Naive B cell (primary cell): ENCODE measurements at regions not wholly inside any gene's neighbourhood (a gene's known extent, or its start where the extent isn't known, plus 50 kb on each side); places are given as distances from the start of the nearest gene placed in this dataset.

Experiments
- ATAC-seq, 2 donors: fragments of 150-1000 bp; cut with Tn5 transposase; 2 replicates each; pipeline ENCODE4 v1.10.0; 2021; ENCODE audit warnings: low read depth in 2 of 2, mild to moderate bottlenecking in 2 of 2, moderate library complexity in 2 of 2
- DNase-seq: peaks from one replicate; pipeline ENCODE4 v3.0.0; 2022
- H3K27ac Mint-ChIP-seq, 6 donors: one replicate each; pipeline ENCODE4 v1.8.0; 2020 to 2022; ENCODE audit warnings: mild to moderate bottlenecking in 6 of 6, mixed read lengths in 6 of 6, moderate library complexity in 5 of 6, inconsistent platforms in 2 of 6
- H3K27me3 Mint-ChIP-seq, 3 donors: one replicate each; pipeline ENCODE4 v1.8.0; 2021 to 2022; ENCODE audit warnings: mixed read lengths in 3 of 3, mild to moderate bottlenecking in 1 of 3
- H3K36me3 Mint-ChIP-seq, 2 donors: one replicate each; pipeline ENCODE4 v1.8.0; 2020 to 2022; ENCODE audit warnings: mixed read lengths in 2 of 2, inconsistent platforms in 1 of 2, mild to moderate bottlenecking in 1 of 2
- H3K4me1 Mint-ChIP-seq, 3 donors: one replicate each; pipeline ENCODE4 v1.8.0; 2020 to 2022; ENCODE audit warnings: mixed read lengths in 3 of 3, inconsistent platforms in 1 of 3, mild to moderate bottlenecking in 1 of 3, moderate library complexity in 1 of 3
- H3K4me3 Mint-ChIP-seq, 8 donors: one replicate each; pipeline ENCODE4 v1.8.0; 2020 to 2022; ENCODE audit warnings: mild to moderate bottlenecking in 8 of 8, mixed read lengths in 8 of 8, moderate library complexity in 8 of 8, inconsistent platforms in 2 of 8
- H3K9me3 Mint-ChIP-seq, 7 donors: one replicate each; pipeline ENCODE4 v1.8.0; 2020 to 2022; ENCODE audit warnings: mixed read lengths in 7 of 7, mild to moderate bottlenecking in 5 of 7, inconsistent platforms in 2 of 7, moderate library complexity in 1 of 7

GRCh38 chr6:169849396-169849795, 98.0 kb downstream of the ERMARD start:
- DNase-seq (no peak), ATAC-seq (no peak)
- Mint-ChIP-seq H3K4me1 (peaks cover 0 to 2% (median 1%) of the 10 kb centered on the region in 3 donors), H3K4me3 (no peak overlapping the region), H3K36me3 (no peaks in the 10 kb centered on the region), H3K27ac (no peak overlapping the region), H3K9me3 (peaks cover 0 to 6% (median 0%) of the 10 kb centered on the region in 7 donors), H3K27me3 (peaks cover 0 to 16% (median 8%) of the 10 kb centered on the region in 3 donors)

GRCh38 chr6:169848946-169849345, 97.5 kb downstream of the ERMARD start:
- Mint-ChIP-seq H3K27ac (no peak overlapping the region), H3K4me1 (peaks cover 0 to 6% (median 2%) of the 10 kb centered on the region in 3 donors), H3K27me3 (peaks cover 0 to 21% (median 12%) of the 10 kb centered on the region in 3 donors), H3K36me3 (no peaks in the 10 kb centered on the region), H3K9me3 (peaks cover 0 to 6% (median 0%) of the 10 kb centered on the region in 7 donors), H3K4me3 (no peak overlapping the region)
- DNase-seq (no peak), ATAC-seq (no peak)

DNA sequence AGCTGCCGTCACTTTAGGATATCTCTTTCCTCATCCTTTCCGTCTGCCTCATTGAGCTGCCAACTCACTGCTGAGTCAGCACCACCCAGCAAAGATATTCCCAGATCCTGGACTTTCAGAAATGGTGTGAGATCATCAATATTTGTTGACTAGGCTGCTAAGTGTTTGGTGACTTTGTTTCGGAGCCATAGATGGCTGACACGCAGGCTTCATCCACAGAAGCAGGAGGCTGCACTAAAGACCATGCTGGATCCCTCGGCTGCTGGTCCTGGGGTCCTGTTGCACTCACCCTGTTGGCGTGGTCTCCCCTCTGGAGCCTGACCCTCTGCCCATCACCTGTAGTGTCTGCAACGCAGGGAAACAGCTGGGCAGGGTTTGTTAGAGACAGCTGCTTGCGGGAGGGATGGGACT, 96.5 kb downstream of the ERMARD start:
- peaks cover 5 to 26% (median 13%) of the 10 kb centered on the region in 3 donors for H3K27me3 Mint-ChIP-seq
- H3K4me3 Mint-ChIP-seq, result no peak overlapping the region
- DNase-seq (no peak), ATAC-seq (no peak)
- no peaks in the 10 kb centered on the region for H3K36me3 Mint-ChIP-seq
- H3K27ac Mint-ChIP-seq, result no peak overlapping the region
- H3K9me3 Mint-ChIP-seq, result peaks cover 0 to 2% (median 0%) of the 10 kb centered on the region in 7 donors
- H3K4me1 Mint-ChIP-seq, result peaks cover 0 to 6% (median 2%) of the 10 kb centered on the region in 3 donors

DNA sequence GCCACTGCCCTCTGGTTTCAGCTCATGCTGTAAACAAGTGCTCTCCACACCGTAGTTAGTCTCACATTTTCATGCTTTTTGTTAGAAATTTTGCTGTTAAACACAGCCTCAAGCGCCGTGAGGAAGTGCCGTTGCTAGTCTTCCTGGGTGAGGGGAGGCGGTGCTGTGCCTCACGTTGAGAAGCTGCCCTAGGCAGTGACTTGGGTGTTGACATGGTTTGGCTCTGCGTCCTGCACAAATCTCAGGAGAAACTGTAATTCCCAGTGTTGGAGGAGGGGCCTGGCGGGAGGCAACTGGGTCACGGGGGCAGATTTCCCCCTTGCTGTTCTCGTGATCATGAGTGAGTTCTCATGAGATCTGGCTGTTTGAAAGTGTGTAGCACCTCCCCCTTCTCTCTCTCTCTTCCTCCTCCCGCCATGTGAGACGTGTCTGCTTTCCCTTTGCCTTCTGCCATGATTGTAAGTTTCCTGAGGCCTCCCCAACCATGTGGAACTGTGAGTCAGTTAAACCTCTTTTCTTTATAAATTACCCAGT, 95.8 kb downstream of the ERMARD start:
- Mint-ChIP-seq H3K27me3 (peaks cover 5 to 33% (median 13%) of the 10 kb centered on the region in 3 donors), H3K9me3 (no peaks in the 10 kb centered on the region), H3K27ac (peak overlapping the region in 3 of 6 donors; percentile 16 to 75 (median 17)), H3K4me1 (peaks cover 0 to 6% (median 2%) of the 10 kb centered on the region in 3 donors), H3K4me3 (peak overlapping the region in 1 of 8 donors; percentile 3), H3K36me3 (no peaks in the 10 kb centered on the region)
- no peak for DNase-seq
- no peak for ATAC-seq

DNA sequence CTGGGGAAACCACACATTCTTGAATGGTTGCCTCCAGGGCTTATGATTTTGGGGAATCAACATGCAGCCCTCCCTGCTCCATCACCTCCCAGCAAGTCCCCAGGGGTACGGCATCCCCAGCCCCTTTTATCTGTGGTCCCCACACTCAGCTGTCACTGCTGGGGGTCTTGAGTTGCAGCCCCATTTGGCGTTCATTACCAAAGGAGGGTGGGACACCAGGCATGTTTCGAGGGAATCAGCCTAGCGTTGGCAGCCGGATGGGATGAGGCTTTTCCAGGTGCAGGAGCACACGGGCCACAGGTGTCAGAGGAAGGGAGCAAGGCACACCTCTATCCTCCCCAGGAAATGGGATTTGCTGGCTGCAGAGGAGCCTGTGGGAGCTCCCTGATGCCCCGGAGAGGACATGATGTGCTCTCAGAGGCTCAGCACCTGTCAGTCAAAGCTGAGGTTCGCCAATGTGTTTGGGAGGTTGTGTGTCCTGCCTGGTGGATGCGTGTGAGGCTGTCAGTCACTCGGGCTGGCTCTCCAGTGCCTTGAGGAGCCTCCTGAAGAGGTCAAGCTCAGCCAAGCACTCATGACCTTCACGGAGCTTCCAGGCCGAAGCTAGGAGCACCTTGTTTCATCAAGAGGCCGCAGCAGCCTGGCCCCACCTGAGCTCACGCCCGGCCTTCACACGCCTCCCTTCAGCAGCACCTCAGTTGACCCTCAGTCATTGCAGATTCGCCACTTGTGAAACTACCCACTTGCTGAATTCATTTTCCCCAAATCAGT, 95.0 kb downstream of the ERMARD start:
- Mint-ChIP-seq H3K4me1 (peaks cover 0 to 6% (median 2%) of the 10 kb centered on the region in 3 donors), H3K4me3 (peak overlapping the region in 1 of 8 donors; percentile 3), H3K27me3 (peaks cover 9 to 36% (median 13%) of the 10 kb centered on the region in 3 donors), H3K36me3 (no peaks in the 10 kb centered on the region), H3K27ac (peak overlapping the region in 1 of 6 donors; percentile 75), H3K9me3 (no peaks in the 10 kb centered on the region)
- DNase-seq (no peak), ATAC-seq (no peak)

GRCh38 chr6:169845426-169846285, 94.2 kb downstream of the ERMARD start:
- Mint-ChIP-seq H3K4me3 (no peak overlapping the region), H3K4me1 (peaks cover 1 to 7% (median 2%) of the 10 kb centered on the region in 3 donors), H3K9me3 (peaks cover 0 to under 1% (median 0%) of the 10 kb centered on the region in 7 donors), H3K27ac (peak overlapping the region in 1 of 6 donors; percentile 32), H3K27me3 (peaks cover 11 to 35% (median 14%) of the 10 kb centered on the region in 3 donors), H3K36me3 (no peaks in the 10 kb centered on the region)
- no peak for ATAC-seq
- no peak for DNase-seq

DNA sequence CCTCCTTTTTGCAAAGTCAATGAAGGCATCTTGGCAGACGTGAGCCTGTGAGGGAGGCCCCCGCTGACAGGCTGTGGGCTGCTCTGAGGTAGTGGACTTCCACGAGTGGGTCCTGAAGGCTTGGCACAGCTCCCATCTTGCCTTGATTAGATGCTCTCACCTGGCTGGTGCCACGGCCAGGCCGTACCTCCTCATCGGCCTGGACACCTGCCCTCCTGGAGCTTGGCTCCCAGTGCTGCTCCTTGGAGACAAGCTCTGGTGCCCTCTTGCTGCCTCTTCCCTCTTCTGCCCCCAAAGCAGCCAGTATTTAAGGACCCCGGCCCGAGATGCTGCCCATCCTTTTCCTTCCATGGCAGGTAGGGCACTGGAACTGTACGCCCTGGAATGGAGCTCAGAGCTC, 93.5 kb downstream of the ERMARD start:
- no peaks in the 10 kb centered on the region for H3K36me3 Mint-ChIP-seq
- peaks cover 0 to 5% (median 0%) of the 10 kb centered on the region in 7 donors for H3K9me3 Mint-ChIP-seq
- no peak overlapping the region for H3K27ac Mint-ChIP-seq
- ATAC-seq (no peak), DNase-seq (no peak)
- peaks cover 5 to 11% (median 5%) of the 10 kb centered on the region in 3 donors for H3K4me1 Mint-ChIP-seq
- peaks cover 11 to 28% (median 18%) of the 10 kb centered on the region in 3 donors for H3K27me3 Mint-ChIP-seq
- no peak overlapping the region for H3K4me3 Mint-ChIP-seq

DNA sequence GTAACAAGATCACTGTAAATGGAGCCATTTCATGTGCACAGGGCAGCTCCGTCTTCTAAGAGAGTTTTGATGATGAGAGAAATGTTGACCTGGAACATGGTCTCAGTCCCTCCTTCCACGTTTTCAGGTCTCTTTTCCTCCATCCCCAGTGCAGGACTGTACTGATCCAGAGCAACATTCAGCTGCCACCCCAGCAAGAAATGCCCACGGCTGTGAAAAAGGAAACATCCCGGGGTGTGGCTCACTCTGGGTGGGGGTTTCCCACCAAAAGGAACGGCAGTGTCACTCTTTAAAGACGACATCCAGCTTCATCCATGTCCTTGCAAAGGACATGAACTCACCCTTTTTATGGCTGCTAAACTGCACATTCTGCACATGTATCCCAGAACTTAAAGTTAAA, 92.6 kb downstream of the ERMARD start:
- peaks cover 11 to 20% (median 18%) of the 10 kb centered on the region in 3 donors for H3K27me3 Mint-ChIP-seq
- H3K4me3 Mint-ChIP-seq, result no peak overlapping the region
- H3K4me1 Mint-ChIP-seq, result peaks cover 5 to 11% (median 5%) of the 10 kb centered on the region in 3 donors
- H3K9me3 Mint-ChIP-seq, result peaks cover 0 to 5% (median 0%) of the 10 kb centered on the region in 7 donors
- no peak for ATAC-seq
- no peaks in the 10 kb centered on the region for H3K36me3 Mint-ChIP-seq
- H3K27ac Mint-ChIP-seq, result peak overlapping the region in 2 of 6 donors; percentile 20 to 86
- DNase-seq, result no peak

DNA sequence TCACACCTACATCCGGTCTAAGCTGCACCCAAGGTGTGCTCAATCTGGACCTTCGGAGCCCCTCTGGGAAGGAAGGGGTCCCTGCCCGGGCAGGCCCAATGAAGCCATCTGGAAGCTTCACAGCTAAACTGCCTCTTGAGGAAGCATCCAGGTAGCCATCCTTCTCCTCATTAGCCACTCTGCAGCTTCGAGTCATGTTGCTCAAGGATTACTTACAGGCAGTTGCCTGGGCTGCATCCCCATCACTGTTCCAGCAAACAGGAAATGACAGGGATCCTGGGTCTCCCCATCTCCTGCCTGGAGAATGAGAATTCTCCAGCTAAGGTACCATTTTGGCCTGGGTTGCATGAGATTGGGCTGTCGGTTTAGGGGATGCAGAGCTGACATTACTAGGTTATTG, 91.7 kb downstream of the ERMARD start:
- H3K4me3 Mint-ChIP-seq, result no peak overlapping the region
- DNase-seq, result no peak
- peaks cover 5 to 11% (median 9%) of the 10 kb centered on the region in 3 donors for H3K4me1 Mint-ChIP-seq
- H3K36me3 Mint-ChIP-seq, result no peaks in the 10 kb centered on the region
- peaks cover 0 to 5% (median 0%) of the 10 kb centered on the region in 7 donors for H3K9me3 Mint-ChIP-seq
- ATAC-seq, result no peak
- peaks cover 11 to 25% (median 24%) of the 10 kb centered on the region in 3 donors for H3K27me3 Mint-ChIP-seq
- H3K27ac Mint-ChIP-seq, result no peak overlapping the region

- peaks cover 0 to 5% (median 0%) of the 10 kb centered on the region in 7 donors for H3K9me3 Mint-ChIP-seq
- H3K27ac Mint-ChIP-seq, result peak overlapping the region in 1 of 6 donors; percentile 62
Observed at GRCh38 chr6:169841907-169842606, 90.6 kb downstream of the ERMARD start.

GRCh38 chr6:169841251-169841650, 89.8 kb downstream of the ERMARD start:
- Mint-ChIP-seq H3K27ac (peak overlapping the region in 1 of 6 donors; percentile 33), H3K9me3 (peaks cover 0 to 5% (median 0%) of the 10 kb centered on the region in 7 donors), H3K36me3 (no peaks in the 10 kb centered on the region), H3K27me3 (peaks cover 11 to 25% (median 20%) of the 10 kb centered on the region in 3 donors), H3K4me1 (peaks cover 5 to 11% (median 9%) of the 10 kb centered on the region in 3 donors), H3K4me3 (no peak overlapping the region)
- DNase-seq (no peak), ATAC-seq (no peak)

More at GRCh38 chr6:169841907-169842606, 90.6 kb downstream of the ERMARD start:
- no peaks in the 10 kb centered on the region for H3K36me3 Mint-ChIP-seq
- peaks cover 11 to 25% (median 20%) of the 10 kb centered on the region in 3 donors for H3K27me3 Mint-ChIP-seq
- no peak overlapping the region for H3K4me3 Mint-ChIP-seq
- ATAC-seq (no peak), DNase-seq (no peak)
- peaks cover 5 to 11% (median 9%) of the 10 kb centered on the region in 3 donors for H3K4me1 Mint-ChIP-seq

- Mint-ChIP-seq H3K27me3 (peaks cover 11 to 25% (median 20%) of the 10 kb centered on the region in 3 donors), H3K4me1 (peaks cover 5 to 11% (median 7%) of the 10 kb centered on the region in 3 donors), H3K4me3 (no peak overlapping the region), H3K27ac (peak overlapping the region in 1 of 6 donors; percentile 74), H3K36me3 (no peaks in the 10 kb centered on the region), H3K9me3 (peaks cover 0 to 5% (median 0%) of the 10 kb centered on the region in 7 donors)
- DNase-seq (no peak), ATAC-seq (no peak)
Observed at GRCh38 chr6:169839898-169840631, 88.6 kb downstream of the ERMARD start.
